HepG2 (cell line): ENCODE measurements at regions not wholly inside any gene's neighbourhood (a gene's known extent, or its start where the extent isn't known, plus 50 kb on each side); places are given as distances from the start of the nearest gene placed in this dataset.
A peak's percentile ranks its signal among the peaks of the same experiment; 100 is the strongest.

Source experiments
- ATM ChIP-seq: fragments of 450-650 bp; IDR thresholded peaks from 2 replicates; pipeline ENCODE4 v1.7.1; 2017; ENCODE audit warnings: mild to moderate bottlenecking, borderline replicate concordance
- CBFB ChIP-seq: sonication (generic); formaldehyde crosslinking; IDR thresholded peaks from 2 replicates; pipeline ENCODE4 v1.4.0; 2020; ENCODE audit warnings: missing genetic modification reagents
- E2F1 ChIP-seq: sonication (generic); formaldehyde crosslinking; IDR thresholded peaks from 2 replicates; pipeline ENCODE4 v1.5.0; 2020; ENCODE audit warnings: missing genetic modification reagents
- ELK4 ChIP-seq: sonication (generic); formaldehyde crosslinking; IDR thresholded peaks from 2 replicates; pipeline ENCODE4 v1.9.0; 2021; ENCODE audit warnings: missing genetic modification reagents, borderline replicate concordance
- FOXK1 ChIP-seq: sonication (generic); formaldehyde crosslinking; IDR thresholded peaks from 2 replicates; pipeline ENCODE4 v1.4.0; 2020; ENCODE audit warnings: low read depth, missing genetic modification reagents, borderline replicate concordance
- GLI4 ChIP-seq: sonication (generic); formaldehyde crosslinking; IDR thresholded peaks from 2 replicates; pipeline ENCODE4 v1.5.1; 2020; ENCODE audit warnings: missing genetic modification reagents, mild to moderate bottlenecking, moderate library complexity, borderline replicate concordance
- JUNB ChIP-seq: sonication (generic); formaldehyde crosslinking; IDR thresholded peaks from 2 replicates; pipeline ENCODE4 v1.8.0; 2022; ENCODE audit warnings: missing genetic modification reagents, mild to moderate bottlenecking, borderline replicate concordance
- JUND ChIP-seq: sonication (generic); formaldehyde crosslinking; IDR thresholded peaks from 2 replicates; pipeline ENCODE4 v1.8.0; 2022; ENCODE audit warnings: mild to moderate bottlenecking, missing genetic modification reagents
- KAT8 ChIP-seq: IDR thresholded peaks from 2 replicates; pipeline ENCODE4 v1.6.1; 2016; ENCODE audit warnings: missing genetic modification reagents, missing compliant biosample characterization
- PTBP1 ChIP-seq: fragments of 200-400 bp; formaldehyde crosslinking; IDR thresholded peaks from 2 replicates; pipeline ENCODE4 v1.6.1; 2018; ENCODE audit warnings: low read length, low read depth; ENCODE audit not compliant: poor library complexity, severe bottlenecking
- SP5 ChIP-seq: IDR thresholded peaks from 2 replicates; pipeline ENCODE4 v1.6.1; 2016; ENCODE audit warnings: low read depth, borderline replicate concordance
- TARDBP ChIP-seq: sonication (generic); formaldehyde crosslinking; IDR thresholded peaks from 2 replicates; pipeline ENCODE4 v1.8.0; 2022; ENCODE audit warnings: mild to moderate bottlenecking, missing genetic modification reagents
- THRA ChIP-seq: sonication (generic); formaldehyde crosslinking; IDR thresholded peaks from 2 replicates; pipeline ENCODE4 v1.4.0; 2020; ENCODE audit warnings: missing genetic modification reagents, borderline replicate concordance
- ZNF253 ChIP-seq: sonication (generic); formaldehyde crosslinking; IDR thresholded peaks from 2 replicates; pipeline ENCODE4 v1.8.0; 2022; ENCODE audit warnings: mild to moderate bottlenecking, missing genetic modification reagents, borderline replicate concordance
- ZNF329 ChIP-seq: sonication (generic); formaldehyde crosslinking; IDR thresholded peaks from 2 replicates; pipeline ENCODE4 v1.9.0; 2021; ENCODE audit warnings: low read depth, mild to moderate bottlenecking, missing genetic modification reagents
- ZNF552 ChIP-seq: sonication (generic); formaldehyde crosslinking; IDR thresholded peaks from 2 replicates; pipeline ENCODE4 v1.9.0; 2022; ENCODE audit warnings: missing genetic modification reagents, mild to moderate bottlenecking, borderline replicate concordance
- TF ChIP-seq, protein P1 (sequence below), 2 experiments: sonication (generic) in 1 of 2; formaldehyde crosslinking in 1 of 2; IDR thresholded peaks; 2 replicates each; pipeline versions ENCODE4 v1.4.0 to v1.6.1; 2016 to 2020; ENCODE audit warnings: borderline replicate concordance in 1 of 2, low read depth in 1 of 2, mild to moderate bottlenecking in 1 of 2, missing genetic modification reagents in 1 of 2
- TF ChIP-seq, protein P2 (sequence below): sonication (generic); formaldehyde crosslinking; IDR thresholded peaks from 2 replicates; pipeline ENCODE4 v1.5.0; 2020; ENCODE audit warnings: mild to moderate bottlenecking, missing genetic modification reagents

DNA sequence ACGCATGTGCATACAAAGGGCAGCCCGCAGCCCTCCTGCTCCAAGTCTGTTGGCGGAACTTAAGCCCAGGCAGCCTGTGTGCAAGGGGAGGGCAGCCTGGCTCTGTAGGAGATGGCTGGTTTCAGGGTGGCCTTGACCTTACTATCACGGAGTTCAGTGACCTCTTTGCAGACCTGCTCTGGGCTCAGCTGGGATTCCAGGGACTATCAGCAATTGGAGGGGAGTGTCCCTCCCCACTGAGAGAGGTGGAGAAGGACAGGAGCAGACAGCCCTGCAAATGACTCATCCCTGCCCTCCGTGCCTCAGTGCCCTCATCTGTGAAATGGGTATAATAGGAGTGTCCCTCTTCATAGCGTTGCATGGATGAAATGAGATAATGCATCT lies 66.2 kb upstream of the DLK1 start (continued):
- TF ChIP-seq JUNB (CRISPR knock-in tag): 0 out of 2 replicates have a peak, but pooled peaks have one; percentile 46
- TF ChIP-seq ZNF253 (CRISPR knock-in tag): no peak
- peak; percentile 92 for TF ChIP-seq JUND (CRISPR knock-in tag)
- no peak for TF ChIP-seq ZNF329 (CRISPR knock-in tag)
- no peak for TF ChIP-seq ELK4
- TF ChIP-seq, protein P1, sequence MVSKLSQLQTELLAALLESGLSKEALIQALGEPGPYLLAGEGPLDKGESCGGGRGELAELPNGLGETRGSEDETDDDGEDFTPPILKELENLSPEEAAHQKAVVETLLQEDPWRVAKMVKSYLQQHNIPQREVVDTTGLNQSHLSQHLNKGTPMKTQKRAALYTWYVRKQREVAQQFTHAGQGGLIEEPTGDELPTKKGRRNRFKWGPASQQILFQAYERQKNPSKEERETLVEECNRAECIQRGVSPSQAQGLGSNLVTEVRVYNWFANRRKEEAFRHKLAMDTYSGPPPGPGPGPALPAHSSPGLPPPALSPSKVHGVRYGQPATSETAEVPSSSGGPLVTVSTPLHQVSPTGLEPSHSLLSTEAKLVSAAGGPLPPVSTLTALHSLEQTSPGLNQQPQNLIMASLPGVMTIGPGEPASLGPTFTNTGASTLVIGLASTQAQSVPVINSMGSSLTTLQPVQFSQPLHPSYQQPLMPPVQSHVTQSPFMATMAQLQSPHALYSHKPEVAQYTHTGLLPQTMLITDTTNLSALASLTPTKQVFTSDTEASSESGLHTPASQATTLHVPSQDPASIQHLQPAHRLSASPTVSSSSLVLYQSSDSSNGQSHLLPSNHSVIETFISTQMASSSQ (IDR thresholded peaks at IDR 0.05; ENCODE audit: low read depth): no peak
- TF ChIP-seq, protein P1 (CRISPR knock-in tag; IDR thresholded peaks at IDR 0.05; ENCODE audit: borderline replicate concordance): 0 out of 2 replicates have a peak, but pooled peaks have one; percentile 59
- TF ChIP-seq SP5 (CRISPR knock-in tag): no peak
- TF ChIP-seq E2F1 (CRISPR knock-in tag): no peak
- TF ChIP-seq FOXK1 (CRISPR knock-in tag): peak; percentile 11; the same call in 1 of the 2 replicates
- TF ChIP-seq ATM: no peak
- TF ChIP-seq, protein P2, sequence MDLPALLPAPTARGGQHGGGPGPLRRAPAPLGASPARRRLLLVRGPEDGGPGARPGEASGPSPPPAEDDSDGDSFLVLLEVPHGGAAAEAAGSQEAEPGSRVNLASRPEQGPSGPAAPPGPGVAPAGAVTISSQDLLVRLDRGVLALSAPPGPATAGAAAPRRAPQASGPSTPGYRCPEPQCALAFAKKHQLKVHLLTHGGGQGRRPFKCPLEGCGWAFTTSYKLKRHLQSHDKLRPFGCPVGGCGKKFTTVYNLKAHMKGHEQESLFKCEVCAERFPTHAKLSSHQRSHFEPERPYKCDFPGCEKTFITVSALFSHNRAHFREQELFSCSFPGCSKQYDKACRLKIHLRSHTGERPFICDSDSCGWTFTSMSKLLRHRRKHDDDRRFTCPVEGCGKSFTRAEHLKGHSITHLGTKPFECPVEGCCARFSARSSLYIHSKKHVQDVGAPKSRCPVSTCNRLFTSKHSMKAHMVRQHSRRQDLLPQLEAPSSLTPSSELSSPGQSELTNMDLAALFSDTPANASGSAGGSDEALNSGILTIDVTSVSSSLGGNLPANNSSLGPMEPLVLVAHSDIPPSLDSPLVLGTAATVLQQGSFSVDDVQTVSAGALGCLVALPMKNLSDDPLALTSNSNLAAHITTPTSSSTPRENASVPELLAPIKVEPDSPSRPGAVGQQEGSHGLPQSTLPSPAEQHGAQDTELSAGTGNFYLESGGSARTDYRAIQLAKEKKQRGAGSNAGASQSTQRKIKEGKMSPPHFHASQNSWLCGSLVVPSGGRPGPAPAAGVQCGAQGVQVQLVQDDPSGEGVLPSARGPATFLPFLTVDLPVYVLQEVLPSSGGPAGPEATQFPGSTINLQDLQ (CRISPR knock-in tag): no peak
- no peak for TF ChIP-seq TARDBP (CRISPR knock-in tag)
- TF ChIP-seq GLI4: no peak
- no peak for TF ChIP-seq CBFB (CRISPR knock-in tag)
- TF ChIP-seq THRA (CRISPR knock-in tag): peak; percentile 58; the same call in 1 of the 2 replicates
- TF ChIP-seq ZNF552 (CRISPR knock-in tag): no peak
- TF ChIP-seq KAT8: no peak
- no peak for TF ChIP-seq PTBP1
